IMR-90 (cell line): ENCODE measurements at regions not wholly inside any gene's neighbourhood (a gene's known extent, or its start where the extent isn't known, plus 50 kb on each side); places are given as distances from the start of the nearest gene placed in this dataset.

Experiments used
- ATAC-seq: fragments of 200-7000 bp; cut with Tn5 transposase; 2 replicates; pipeline ENCODE4 v1.9.1; 2020; ENCODE audit warnings: low read depth, mild to moderate bottlenecking, moderate library complexity
- BruUV-seq: library from RNA; stranded (reverse); fragments of 400-500 nt; replicated peaks from 2 replicates; lab custom pipeline; 2021; lab: Mats Ljungman, UMichigan
- CTCF ChIA-PET: fragments of 300-600 bp; formaldehyde crosslinking; extraction: SDS; loops from one replicate; lab custom pipeline; 2021; ENCODE audit warnings: antibody characterized with exemption; lab: Yijun Ruan, JAX
- POLR2A ChIA-PET: fragments of 300-600 bp; sonication (Branson Sonifier 250); formaldehyde crosslinking; loops from one replicate; lab custom pipeline; 2022; ENCODE audit warnings: antibody characterized with exemption; ENCODE audit not compliant: unreplicated experiment; lab: Charles Lee
- DNase-seq: peaks from one replicate; pipeline ENCODE4 v3.0.0; 2013
- H2AFZ ChIP-seq: replicated peaks from 2 replicates; pipeline ENCODE3; 2013; ENCODE audit warnings: low read length, mild to moderate bottlenecking; ENCODE audit not compliant: poor library complexity
- H2AK5ac ChIP-seq: 2 replicates; pipeline ENCODE4 v1.6.1; 2013; ENCODE audit warnings: low read depth, low read length, inconsistent platforms
- H2AK9ac ChIP-seq: replicated peaks from 2 replicates; pipeline ENCODE3; 2013; ENCODE audit warnings: mild to moderate bottlenecking, low read depth, low read length, moderate library complexity; ENCODE audit not compliant: poor library complexity
- H2BK120ac ChIP-seq: 2 replicates; pipeline ENCODE4 v1.6.1; 2013; ENCODE audit warnings: low read depth, low read length, inconsistent platforms
- H2BK15ac ChIP-seq: 3 replicates; pipeline ENCODE4 v1.6.1; 2013; ENCODE audit warnings: low read depth, low read length, inconsistent platforms
- H2BK20ac ChIP-seq: 2 replicates; pipeline ENCODE4 v1.6.1; 2013; ENCODE audit warnings: low read depth, mild to moderate bottlenecking, inconsistent platforms, low read length, moderate library complexity
- H2BK5ac ChIP-seq: 2 replicates; pipeline ENCODE4 v1.6.1; 2013; ENCODE audit warnings: mild to moderate bottlenecking, low read depth, low read length, inconsistent platforms; ENCODE audit not compliant: poor library complexity, severe bottlenecking
- H3K14ac ChIP-seq: replicated peaks from 2 replicates; pipeline ENCODE4 v1.6.1; 2013; ENCODE audit warnings: low read depth, low read length, inconsistent platforms
- H3K18ac ChIP-seq: 2 replicates; pipeline ENCODE4 v1.6.1; 2013; ENCODE audit warnings: low read depth, low read length, control low read depth
- H3K23ac ChIP-seq: 2 replicates; pipeline ENCODE4 v1.6.1; 2013; ENCODE audit warnings: low read depth, low read length, inconsistent platforms
- H3K27ac ChIP-seq: 2 replicates; pipeline ENCODE4 v1.5.1; 2013; ENCODE audit warnings: mild to moderate bottlenecking, control low read depth, low read length; ENCODE audit not compliant: insufficient read depth
- H3K27me3 ChIP-seq: 2 replicates; pipeline ENCODE4 v1.6.1; 2013; ENCODE audit warnings: low read length; ENCODE audit not compliant: control insufficient read depth, insufficient read depth
- H3K36me3 ChIP-seq: 2 replicates; pipeline ENCODE4 v1.6.1; 2013; ENCODE audit warnings: low read length, mixed read lengths; ENCODE audit not compliant: control insufficient read depth, insufficient read depth
- H3K4ac ChIP-seq: 2 replicates; pipeline ENCODE4 v1.6.1; 2013; ENCODE audit warnings: low read depth, low read length, inconsistent platforms
- H3K4me1 ChIP-seq: 2 replicates; pipeline ENCODE4 v1.6.1; 2013; ENCODE audit warnings: low read length, mixed read lengths; ENCODE audit not compliant: control insufficient read depth, insufficient read depth
- H3K4me2 ChIP-seq: 2 replicates; pipeline ENCODE4 v1.6.1; 2013; ENCODE audit warnings: low read depth, mild to moderate bottlenecking, control low read depth, low read length, moderate library complexity
- H3K4me3 ChIP-seq: 2 replicates; pipeline ENCODE4 v1.5.1; 2013; ENCODE audit warnings: low read depth, mild to moderate bottlenecking, control low read depth, low read length, moderate library complexity; ENCODE audit not compliant: insufficient read depth
- H3K56ac ChIP-seq: 2 replicates; pipeline ENCODE4 v1.6.1; 2013; ENCODE audit warnings: low read length, inconsistent platforms; ENCODE audit not compliant: insufficient read depth; ENCODE audit errors: extremely low read depth
- H3K79me1 ChIP-seq, 2 experiments: 2 replicates each; pipeline ENCODE4 v1.6.1; 2013; ENCODE audit warnings: low read length in 2 of 2, inconsistent platforms in 1 of 2, low read depth in 1 of 2
- H3K9ac ChIP-seq: 2 replicates; pipeline ENCODE4 v1.6.1; 2013; ENCODE audit warnings: low read depth, low read length, control low read depth
- H3K9me1 ChIP-seq: 2 replicates; pipeline ENCODE4 v1.6.1; 2013; ENCODE audit warnings: low read length, inconsistent platforms; ENCODE audit not compliant: insufficient read depth
- H3K9me3 ChIP-seq: 2 replicates; pipeline ENCODE4 v1.6.1; 2013; ENCODE audit warnings: low read length; ENCODE audit not compliant: control insufficient read depth, insufficient read depth
- H4K20me1 ChIP-seq: 2 replicates; pipeline ENCODE4 v1.6.1; 2013; ENCODE audit warnings: low read length, inconsistent platforms; ENCODE audit not compliant: insufficient read depth
- H4K5ac ChIP-seq: 2 replicates; pipeline ENCODE4 v1.6.1; 2013; ENCODE audit warnings: mild to moderate bottlenecking, low read depth, low read length, control low read depth
- H4K8ac ChIP-seq, 2 experiments: 2 replicates each; pipeline ENCODE4 v1.6.1; 2013; ENCODE audit warnings: low read depth in 2 of 2, low read length in 2 of 2, control low read depth in 1 of 2, inconsistent platforms in 1 of 2
- H4K91ac ChIP-seq: 2 replicates; pipeline ENCODE4 v1.6.1; 2013; ENCODE audit warnings: low read depth, low read length, inconsistent platforms; ENCODE audit not compliant: insufficient read depth
- BHLHE40 ChIP-seq: fragments of 150-350 bp; IDR thresholded peaks from 2 replicates; pipeline ENCODE4 v1.6.1; 2016; ENCODE audit warnings: mild to moderate bottlenecking, low read depth, low read length
- CEBPB ChIP-seq: IDR thresholded peaks from 2 replicates; pipeline ENCODE4 v1.6.1; 2012; ENCODE audit warnings: low read depth, low read length, improper control_type of control experiment
- CHD1 ChIP-seq: IDR thresholded peaks from 2 replicates; pipeline ENCODE4 v1.6.1; 2012; ENCODE audit warnings: low read depth, low read length, improper control_type of control experiment
- CTCF ChIP-seq: conservative IDR thresholded peaks from 2 replicates; pipeline ENCODE4 v1.5.1; 2012; ENCODE audit warnings: mild to moderate bottlenecking, low read depth, low read length, improper control_type of control experiment
- FOS ChIP-seq: fragments of 150-350 bp; IDR thresholded peaks from 2 replicates; pipeline ENCODE4 v1.6.1; 2016; ENCODE audit warnings: low read depth, low read length
- MAFK ChIP-seq: IDR thresholded peaks from 2 replicates; pipeline ENCODE4 v1.6.1; 2012; ENCODE audit warnings: low read depth, low read length, improper control_type of control experiment
- MAZ ChIP-seq: IDR thresholded peaks from 2 replicates; pipeline ENCODE4 v1.6.1; 2012; ENCODE audit warnings: low read depth, mild to moderate bottlenecking, low read length, improper control_type of control experiment, moderate library complexity, borderline replicate concordance
- MXI1 ChIP-seq: IDR thresholded peaks from 2 replicates; pipeline ENCODE4 v1.6.1; 2012; ENCODE audit warnings: low read depth, mild to moderate bottlenecking, low read length, moderate library complexity, borderline replicate concordance
- NFE2L2 ChIP-seq: fragments of 150-350 bp; IDR thresholded peaks from 2 replicates; pipeline ENCODE4 v1.6.1; 2016; ENCODE audit warnings: low read depth, mild to moderate bottlenecking, low read length
- POLR2A ChIP-seq: IDR thresholded peaks from 2 replicates; pipeline ENCODE4 v1.6.1; 2012; ENCODE audit warnings: mild to moderate bottlenecking, low read depth, low read length
- RAD21 ChIP-seq: IDR thresholded peaks from 2 replicates; pipeline ENCODE4 v1.6.1; 2012; ENCODE audit warnings: low read length, improper control_type of control experiment
- RFX5 ChIP-seq: IDR thresholded peaks from 2 replicates; pipeline ENCODE4 v1.8.0; 2012; ENCODE audit warnings: low read depth, mild to moderate bottlenecking, low read length, moderate library complexity
- SMC3 ChIP-seq: fragments of 150-350 bp; IDR thresholded peaks from 2 replicates; pipeline ENCODE4 v1.6.1; 2016; ENCODE audit warnings: low read depth, mild to moderate bottlenecking, antibody characterized with exemption, low read length, moderate library complexity
- dilution Hi-C: fragments of 300-500 bp; cut with HindIII; formaldehyde crosslinking; loops from one replicate; pipeline ENCODE4 v1.14.3; 2018; ENCODE audit warnings: low sequenced_read_pairs; ENCODE audit not compliant: unreplicated experiment
- in situ Hi-C: fragments of 300-500 bp; cut with MboI; formaldehyde crosslinking; loops from 3 replicates; pipeline ENCODE4 v1.14.3; 2019; ENCODE audit warnings: low sequenced_read_pairs, inconsistent platforms, mixed read lengths
- intact Hi-C: fragments of 100-400 bp; cut with micrococcal nuclease; formaldehyde crosslinking; loops from 2 replicates; pipeline ENCODE4 v1.10.0; 2022
- TF ChIP-seq, protein P1 (sequence below): fragments of 150-350 bp; IDR thresholded peaks from 2 replicates; pipeline ENCODE4 v1.6.1; 2016; ENCODE audit warnings: low read depth, mild to moderate bottlenecking, low read length, moderate library complexity, borderline replicate concordance

DNA sequence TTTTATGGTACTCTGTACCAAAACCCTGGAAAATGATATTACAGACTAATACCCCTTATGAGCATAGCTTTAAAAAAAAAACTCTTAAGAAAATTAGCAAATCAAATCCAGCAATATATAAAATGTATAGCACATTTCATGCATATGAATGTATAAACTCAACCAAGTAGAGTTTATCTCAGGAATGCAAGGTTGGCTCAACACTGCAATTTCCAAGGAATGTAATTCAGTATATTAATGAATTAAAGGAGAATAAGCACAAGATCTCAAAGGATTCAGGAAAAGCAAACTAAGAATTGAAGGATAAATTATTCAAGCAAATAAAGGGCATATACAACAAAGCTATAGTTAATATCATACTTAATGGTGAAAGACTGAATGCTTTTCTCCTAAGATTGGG, 61.9 kb upstream of the RPL38 start:
- H3K18ac ChIP-seq, result no peak overlapping the region
- peaks cover 10% of the 10 kb centered on the region for H3K9me3 ChIP-seq
- no peak overlapping the region for H2BK15ac ChIP-seq
- intact Hi-C loops (no loop called here), dilution Hi-C loops (no loop called here), in situ Hi-C loops (no loop called here)
- ChIA-PET POLR2A (no interaction called here), CTCF (interaction anchor here (0.7 kb wide), 1 partner anchor 238 kb away, joined by 6 read pairs; no protein-coding TSS in a partner anchor)
- H2AK9ac ChIP-seq, result no peak overlapping the region
- no peak overlapping the region for H4K8ac ChIP-seq
- no peaks in the 10 kb centered on the region for H4K20me1 ChIP-seq
- H4K91ac ChIP-seq, result no peak overlapping the region
- no peaks in the 10 kb centered on the region for H3K36me3 ChIP-seq
- no peak overlapping the region for H3K56ac ChIP-seq
- no peaks in the 10 kb centered on the region for H3K4me1 ChIP-seq
- no peak overlapping the region for H2BK5ac ChIP-seq
- no peak overlapping the region for H3K9ac ChIP-seq
- no peaks in the 10 kb centered on the region for H3K27me3 ChIP-seq
- TF ChIP-seq, protein P1, sequence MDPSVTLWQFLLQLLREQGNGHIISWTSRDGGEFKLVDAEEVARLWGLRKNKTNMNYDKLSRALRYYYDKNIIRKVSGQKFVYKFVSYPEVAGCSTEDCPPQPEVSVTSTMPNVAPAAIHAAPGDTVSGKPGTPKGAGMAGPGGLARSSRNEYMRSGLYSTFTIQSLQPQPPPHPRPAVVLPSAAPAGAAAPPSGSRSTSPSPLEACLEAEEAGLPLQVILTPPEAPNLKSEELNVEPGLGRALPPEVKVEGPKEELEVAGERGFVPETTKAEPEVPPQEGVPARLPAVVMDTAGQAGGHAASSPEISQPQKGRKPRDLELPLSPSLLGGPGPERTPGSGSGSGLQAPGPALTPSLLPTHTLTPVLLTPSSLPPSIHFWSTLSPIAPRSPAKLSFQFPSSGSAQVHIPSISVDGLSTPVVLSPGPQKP, result no peak
- TF ChIP-seq RAD21, result no peak
- TF ChIP-seq BHLHE40, result no peak
- no peak for TF ChIP-seq MAFK
- no peak for TF ChIP-seq CTCF
- TF ChIP-seq FOS, result no peak
- TF ChIP-seq CHD1, result no peak
- no peak for TF ChIP-seq CEBPB
- TF ChIP-seq NFE2L2, result no peak
- TF ChIP-seq MAZ, result no peak
- no peak for TF ChIP-seq POLR2A
- TF ChIP-seq RFX5, result no peak
- TF ChIP-seq SMC3, result no peak
- no peak for TF ChIP-seq MXI1
- no peak overlapping the region for H2BK120ac ChIP-seq
- DNase-seq, result no peak
- H3K4me2 ChIP-seq, result no peak overlapping the region
- no peak overlapping the region for H3K4me3 ChIP-seq
- H2BK20ac ChIP-seq, result no peak overlapping the region
- no peak overlapping the region for H2AK5ac ChIP-seq
- H3K14ac ChIP-seq, result no peak overlapping the region
- no peak overlapping the region for H2AFZ ChIP-seq
- no peak overlapping the region for H3K4ac ChIP-seq
- no peak overlapping the region for H4K5ac ChIP-seq
- no TSS peak for BruUV-seq
- H3K79me1 ChIP-seq, result no peaks in the 10 kb centered on the region
- H3K9me1 ChIP-seq, result no peaks in the 10 kb centered on the region
- ATAC-seq, result no peak
- no peak overlapping the region for H3K23ac ChIP-seq
- H3K27ac ChIP-seq, result no peak overlapping the region
